ENCODE measurements at regions not wholly inside any gene's neighbourhood (a gene's known extent, or its start where the extent isn't known, plus 50 kb on each side); places are given as distances from the start of the nearest gene placed in this dataset.

DNA sequence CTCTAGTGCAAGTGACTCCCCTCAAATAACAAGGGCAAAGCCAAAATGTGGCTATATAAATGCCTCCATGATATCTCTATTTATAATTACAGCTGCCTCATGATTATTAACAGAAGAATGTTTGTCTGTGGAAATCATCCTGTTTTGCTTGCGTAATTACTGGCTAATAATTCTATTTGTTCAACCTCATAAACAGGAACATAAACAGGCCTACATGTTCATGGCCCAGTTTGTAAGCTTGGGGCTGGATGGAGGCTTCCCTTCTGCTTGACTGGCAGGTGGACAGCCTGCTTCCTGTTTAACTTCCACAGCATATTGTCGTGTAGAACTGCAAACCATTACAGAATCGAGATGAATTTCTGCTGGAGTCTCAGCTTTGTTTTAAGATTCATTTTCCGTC lies 766.0 kb upstream of the MAP3K7 start:
- DNase-seq = no peak
- Mint-ChIP-seq H3K9me3 (ENCODE audit: unreplicated experiment) (no peaks in the 10 kb centered on the region), H3K27me3 (ENCODE audit: unreplicated experiment) (no peaks in the 10 kb centered on the region), H3K4me1 (ENCODE audit: low read depth, unreplicated experiment) (no peaks in the 10 kb centered on the region), H3K4me3 (ENCODE audit: unreplicated experiment) (no peak overlapping the region), H3K36me3 (ENCODE audit: unreplicated experiment) (no peaks in the 10 kb centered on the region), H3K27ac (ENCODE audit: unreplicated experiment) (no peak overlapping the region)
- TF ChIP-seq CTCF (IDR thresholded peaks at IDR 0.05; ENCODE audit: partially characterized antibody, unreplicated experiment) = no peak

- H3K27ac Mint-ChIP-seq (ENCODE audit: unreplicated experiment) = no peak overlapping the region
These were observed 765.4 kb upstream of the MAP3K7 start for GRCh38 chr6:91352321-91352720.

DNA sequence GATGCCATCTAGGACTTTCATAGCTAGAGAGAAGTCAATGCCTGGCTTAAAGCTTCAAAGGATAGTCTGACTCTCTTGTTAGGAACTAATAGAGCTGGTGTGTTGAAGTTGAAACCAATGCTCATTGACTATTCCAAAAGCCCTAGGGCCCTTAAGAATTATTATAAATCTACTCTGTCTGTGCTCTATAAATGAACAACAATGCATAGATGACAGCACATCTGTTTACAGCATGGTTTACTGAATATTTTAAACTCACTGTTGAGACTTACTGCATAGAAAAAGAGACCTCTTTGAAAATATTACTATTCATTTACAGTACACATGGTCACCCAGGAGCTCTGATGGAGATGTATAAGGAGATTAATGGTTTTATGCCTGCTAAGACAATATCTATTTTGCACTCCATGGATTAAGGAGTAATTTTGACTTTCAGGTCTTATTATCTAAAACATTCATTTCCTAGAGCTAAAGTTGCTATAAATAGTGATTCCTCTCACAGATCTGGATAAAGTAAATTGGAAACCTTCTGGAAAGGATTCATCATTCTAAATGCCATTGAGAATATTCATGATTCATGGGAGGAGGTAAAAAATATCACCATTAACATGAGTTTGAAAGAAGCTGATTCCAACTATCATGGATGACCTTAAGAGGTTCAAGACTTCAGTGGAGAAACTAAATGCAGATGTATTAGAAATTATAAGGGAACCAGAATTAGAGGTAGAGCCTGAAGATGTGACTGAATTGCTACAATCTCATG lies 763.5 kb upstream of the MAP3K7 start:
- no peaks in the 10 kb centered on the region for H3K4me1 Mint-ChIP-seq (ENCODE audit: low read depth, unreplicated experiment)
- no peak for DNase-seq
- H3K27me3 Mint-ChIP-seq (ENCODE audit: unreplicated experiment) = no peaks in the 10 kb centered on the region
- H3K27ac Mint-ChIP-seq (ENCODE audit: unreplicated experiment) = no peak overlapping the region
- no peaks in the 10 kb centered on the region for H3K9me3 Mint-ChIP-seq (ENCODE audit: unreplicated experiment)
- no peak overlapping the region for H3K4me3 Mint-ChIP-seq (ENCODE audit: unreplicated experiment)
- TF ChIP-seq CTCF (IDR thresholded peaks at IDR 0.05; ENCODE audit: partially characterized antibody, unreplicated experiment) = no peak
- no peaks in the 10 kb centered on the region for H3K36me3 Mint-ChIP-seq (ENCODE audit: unreplicated experiment)

More at GRCh38 chr6:91352321-91352720, 765.4 kb upstream of the MAP3K7 start:
- DNase-seq = no peak
- no peak overlapping the region for H3K4me3 Mint-ChIP-seq (ENCODE audit: unreplicated experiment)
- no peaks in the 10 kb centered on the region for H3K36me3 Mint-ChIP-seq (ENCODE audit: unreplicated experiment)
- H3K4me1 Mint-ChIP-seq (ENCODE audit: low read depth, unreplicated experiment) = no peaks in the 10 kb centered on the region
- no peaks in the 10 kb centered on the region for H3K9me3 Mint-ChIP-seq (ENCODE audit: unreplicated experiment)
- H3K27me3 Mint-ChIP-seq (ENCODE audit: unreplicated experiment) = no peaks in the 10 kb centered on the region
- TF ChIP-seq CTCF (IDR thresholded peaks at IDR 0.05; ENCODE audit: partially characterized antibody, unreplicated experiment) = no peak

DNA sequence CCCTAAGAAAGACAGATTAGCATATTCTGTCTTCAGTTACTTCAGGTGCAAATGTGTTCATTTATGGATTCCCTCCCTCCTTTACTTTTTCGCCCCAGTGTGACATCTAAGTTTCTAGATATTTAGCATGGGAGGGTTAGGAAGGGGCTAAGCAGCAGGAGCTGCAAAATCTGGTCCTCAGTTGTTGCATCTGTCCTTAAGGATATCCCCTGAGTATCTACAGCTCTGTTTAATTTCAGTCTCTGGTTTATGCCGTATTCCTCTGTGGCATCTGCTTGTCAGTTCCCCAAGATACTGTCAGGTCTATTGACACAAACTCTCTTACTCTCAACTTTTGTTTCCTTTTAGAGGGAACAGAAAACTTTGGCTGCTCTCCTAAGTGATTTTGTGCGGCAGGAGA lies 754.6 kb upstream of the MAP3K7 start:
- no peaks in the 10 kb centered on the region for H3K9me3 Mint-ChIP-seq (ENCODE audit: unreplicated experiment)
- peaks cover 18% of the 10 kb centered on the region for H3K4me1 Mint-ChIP-seq (ENCODE audit: low read depth, unreplicated experiment)
- no peaks in the 10 kb centered on the region for H3K27me3 Mint-ChIP-seq (ENCODE audit: unreplicated experiment)
- no peak for TF ChIP-seq CTCF (IDR thresholded peaks at IDR 0.05; ENCODE audit: partially characterized antibody, unreplicated experiment)
- H3K4me3 Mint-ChIP-seq (ENCODE audit: unreplicated experiment) = peak overlapping the region; percentile 64
- H3K36me3 Mint-ChIP-seq (ENCODE audit: unreplicated experiment) = no peaks in the 10 kb centered on the region
- DNase-seq = no peak
- H3K27ac Mint-ChIP-seq (ENCODE audit: unreplicated experiment) = peak overlapping the region; percentile 29

DNA sequence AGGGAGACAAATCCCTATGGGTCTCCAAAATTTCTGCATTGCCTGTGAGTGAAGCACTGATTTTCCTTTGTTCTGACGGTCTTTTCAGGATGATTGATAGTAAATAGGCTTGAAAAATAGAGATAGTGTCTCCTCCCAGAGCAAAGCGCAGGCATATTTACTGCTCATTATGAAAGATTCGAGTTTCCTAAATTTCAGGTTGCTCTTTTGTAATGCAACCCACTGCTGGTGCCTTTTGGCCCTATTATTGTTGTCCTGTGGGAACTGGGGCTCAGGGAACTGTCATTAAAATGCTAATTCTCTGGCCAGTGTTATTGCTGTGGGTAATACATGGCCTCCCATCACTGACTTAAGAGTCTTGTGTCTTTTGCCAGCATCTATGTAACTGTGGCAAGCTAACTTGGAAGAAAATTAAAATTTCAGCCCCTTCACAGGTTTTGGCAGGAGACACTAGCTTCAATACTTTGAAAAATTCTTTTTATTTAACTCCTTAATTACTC lies 754.1 kb upstream of the MAP3K7 start:
- peak; percentile 11 for TF ChIP-seq CTCF (IDR thresholded peaks at IDR 0.05; ENCODE audit: partially characterized antibody, unreplicated experiment)
- Mint-ChIP-seq H3K4me3 (ENCODE audit: unreplicated experiment) (no peak overlapping the region), H3K9me3 (ENCODE audit: unreplicated experiment) (no peaks in the 10 kb centered on the region), H3K36me3 (ENCODE audit: unreplicated experiment) (no peaks in the 10 kb centered on the region), H3K4me1 (ENCODE audit: low read depth, unreplicated experiment) (peaks cover 18% of the 10 kb centered on the region), H3K27me3 (ENCODE audit: unreplicated experiment) (no peaks in the 10 kb centered on the region), H3K27ac (ENCODE audit: unreplicated experiment) (no peak overlapping the region)
- DNase-seq = no peak

Data from glutamatergic neuron (in vitro differentiated cells).